ENCODE measurements at regions not wholly inside any gene's neighbourhood (a gene's known extent, or its start where the extent isn't known, plus 50 kb on each side); places are given as distances from the start of the nearest gene placed in this dataset.

DNA sequence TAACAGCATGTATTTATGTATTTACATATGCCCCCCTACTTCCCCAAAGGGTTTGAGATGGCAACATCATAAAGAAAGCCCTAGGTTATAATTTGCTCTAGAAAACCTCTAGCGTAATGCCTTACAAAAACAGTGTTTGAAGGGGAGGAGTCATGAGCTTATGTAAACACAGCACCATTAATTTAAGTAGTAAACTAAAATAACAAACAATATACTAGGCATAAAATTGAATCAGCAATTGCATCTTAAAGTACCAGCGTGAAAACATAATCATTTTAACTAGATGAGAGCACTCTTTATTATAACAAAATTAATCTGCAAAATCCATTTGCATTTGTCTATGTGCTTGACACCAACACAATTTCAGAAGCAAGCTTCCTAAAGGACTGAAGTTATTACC lies 507.2 kb upstream of the NRP1 start:
- TF ChIP-seq, protein P1, sequence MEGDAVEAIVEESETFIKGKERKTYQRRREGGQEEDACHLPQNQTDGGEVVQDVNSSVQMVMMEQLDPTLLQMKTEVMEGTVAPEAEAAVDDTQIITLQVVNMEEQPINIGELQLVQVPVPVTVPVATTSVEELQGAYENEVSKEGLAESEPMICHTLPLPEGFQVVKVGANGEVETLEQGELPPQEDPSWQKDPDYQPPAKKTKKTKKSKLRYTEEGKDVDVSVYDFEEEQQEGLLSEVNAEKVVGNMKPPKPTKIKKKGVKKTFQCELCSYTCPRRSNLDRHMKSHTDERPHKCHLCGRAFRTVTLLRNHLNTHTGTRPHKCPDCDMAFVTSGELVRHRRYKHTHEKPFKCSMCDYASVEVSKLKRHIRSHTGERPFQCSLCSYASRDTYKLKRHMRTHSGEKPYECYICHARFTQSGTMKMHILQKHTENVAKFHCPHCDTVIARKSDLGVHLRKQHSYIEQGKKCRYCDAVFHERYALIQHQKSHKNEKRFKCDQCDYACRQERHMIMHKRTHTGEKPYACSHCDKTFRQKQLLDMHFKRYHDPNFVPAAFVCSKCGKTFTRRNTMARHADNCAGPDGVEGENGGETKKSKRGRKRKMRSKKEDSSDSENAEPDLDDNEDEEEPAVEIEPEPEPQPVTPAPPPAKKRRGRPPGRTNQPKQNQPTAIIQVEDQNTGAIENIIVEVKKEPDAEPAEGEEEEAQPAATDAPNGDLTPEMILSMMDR (IDR thresholded peaks at IDR 0.05; ENCODE audit: borderline replicate concordance) = no peak
- Histone ChIP-seq H3K36me3 (no peaks in the 10 kb centered on the region), H3K27me3 (ENCODE audit: low read depth) (no peaks in the 10 kb centered on the region), H3K4me3 (no peak overlapping the region), H3K4me1 (no peaks in the 10 kb centered on the region), H3K27ac (replicated peaks) (no peak overlapping the region), H3K9me3 (replicated peaks) (peaks cover 9% of the 10 kb centered on the region)
- DNase-seq = no peak
- intact Hi-C loops (cut with micrococcal nuclease) = no loop called here

DNA sequence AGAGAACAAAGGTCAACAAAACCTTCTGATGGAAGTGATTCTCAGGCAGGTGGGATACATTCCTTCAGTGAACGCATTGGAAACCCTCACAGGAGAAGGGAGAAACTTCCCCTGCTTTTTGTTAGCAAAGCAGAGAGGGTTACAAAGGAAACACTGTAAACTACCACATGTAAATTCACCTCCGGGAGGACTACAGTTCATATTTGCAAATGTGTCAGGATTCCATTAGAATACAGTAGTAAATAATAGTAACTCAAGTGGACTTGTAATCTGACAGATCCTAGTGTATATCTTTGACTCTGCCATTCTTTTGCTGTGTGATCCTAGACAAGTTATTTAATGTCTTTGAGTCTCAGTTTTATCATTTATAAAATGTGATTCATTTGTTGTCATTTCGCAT lies 504.3 kb upstream of the NRP1 start:
- TF ChIP-seq, protein P1 (IDR thresholded peaks at IDR 0.05; ENCODE audit: borderline replicate concordance) = no peak
- intact Hi-C loops (cut with micrococcal nuclease) = no loop called here

DNA sequence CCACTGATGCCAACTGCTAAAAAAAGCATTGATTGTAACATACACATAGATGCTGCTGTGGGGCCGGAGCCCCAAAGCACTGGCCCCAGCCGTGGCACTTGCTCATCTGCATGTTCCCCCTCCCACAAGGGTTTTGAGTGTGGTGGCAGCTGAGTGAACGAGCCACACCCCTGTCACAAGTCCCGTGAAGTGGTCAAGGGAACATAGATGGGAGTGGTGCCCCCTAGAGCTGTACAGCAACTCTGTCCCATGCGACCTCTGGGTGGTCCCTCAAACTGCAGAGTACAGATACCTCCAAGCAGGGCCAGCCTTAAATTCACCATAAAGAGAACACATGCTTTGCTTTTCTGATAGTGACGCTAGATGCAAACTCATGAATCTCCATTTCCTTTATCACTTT lies 503.3 kb upstream of the NRP1 start:
- Histone ChIP-seq H3K27me3 (ENCODE audit: low read depth) (no peaks in the 10 kb centered on the region), H3K36me3 (no peaks in the 10 kb centered on the region), H3K9me3 (replicated peaks) (no peaks in the 10 kb centered on the region), H3K27ac (replicated peaks) (no peak overlapping the region), H3K4me3 (no peak overlapping the region), H3K4me1 (peaks cover 3% of the 10 kb centered on the region)
- no peak for DNase-seq
- intact Hi-C loops (cut with micrococcal nuclease) = no loop called here
- TF ChIP-seq, protein P1 (IDR thresholded peaks at IDR 0.05; ENCODE audit: borderline replicate concordance) = no peak

More for the DNA sequence above, 504.3 kb upstream of the NRP1 start:
- DNase-seq = no peak
- no peak overlapping the region for H3K27ac ChIP-seq (replicated peaks)
- no peaks in the 10 kb centered on the region for H3K27me3 ChIP-seq (ENCODE audit: low read depth)
- H3K9me3 ChIP-seq (replicated peaks) = no peaks in the 10 kb centered on the region
- peaks cover 3% of the 10 kb centered on the region for H3K4me1 ChIP-seq
- H3K36me3 ChIP-seq = no peaks in the 10 kb centered on the region
- H3K4me3 ChIP-seq = no peak overlapping the region

DNA sequence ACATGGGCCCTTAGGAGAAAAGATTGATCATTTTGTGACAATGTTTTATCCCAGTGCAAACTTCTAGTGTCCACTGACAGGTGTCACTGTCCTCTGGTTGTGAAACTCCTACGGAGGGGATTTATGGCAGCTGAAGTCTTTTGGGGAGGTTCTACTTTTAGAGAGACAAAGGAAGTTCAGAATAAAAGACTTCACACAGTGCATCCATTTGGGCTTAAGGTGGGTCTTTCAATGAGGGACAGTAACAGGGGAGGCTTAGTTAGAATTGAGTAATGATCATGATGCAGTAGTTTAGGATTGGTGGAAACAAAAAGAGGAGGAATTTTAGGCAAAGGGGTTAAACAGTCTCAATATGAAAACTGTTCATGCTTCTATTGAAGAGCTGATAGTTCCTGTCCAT lies 501.1 kb upstream of the NRP1 start:
- TF ChIP-seq, protein P1 (IDR thresholded peaks at IDR 0.05; ENCODE audit: borderline replicate concordance) = no peak
- no peak for DNase-seq
- Histone ChIP-seq H3K27ac (replicated peaks) (no peak overlapping the region), H3K4me3 (no peak overlapping the region), H3K36me3 (no peaks in the 10 kb centered on the region), H3K9me3 (replicated peaks) (no peaks in the 10 kb centered on the region), H3K4me1 (peaks cover 3% of the 10 kb centered on the region), H3K27me3 (ENCODE audit: low read depth) (no peaks in the 10 kb centered on the region)
- intact Hi-C loops (cut with micrococcal nuclease) = no loop called here

DNA sequence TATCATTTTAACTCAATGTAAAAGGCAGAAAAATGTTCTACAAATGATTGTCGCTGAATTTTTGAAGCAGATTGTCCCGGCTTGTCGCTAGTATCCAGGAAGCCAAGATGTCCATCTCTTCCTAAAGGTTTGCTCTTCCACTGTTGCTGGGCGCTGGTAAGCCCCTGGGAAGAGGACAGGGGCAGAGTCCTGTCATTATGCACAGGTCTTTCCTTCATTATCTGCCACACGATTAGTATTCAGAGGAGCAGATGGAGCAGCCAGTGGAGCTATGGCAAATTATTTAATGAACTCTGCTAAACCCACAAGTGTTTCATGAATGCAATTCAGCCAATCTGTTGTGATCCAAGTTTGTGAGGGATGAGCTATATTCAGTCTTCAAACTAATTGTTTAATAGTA lies 499.1 kb upstream of the NRP1 start:
- no peak for DNase-seq
- Histone ChIP-seq H3K9me3 (replicated peaks) (no peaks in the 10 kb centered on the region), H3K36me3 (no peaks in the 10 kb centered on the region), H3K4me1 (peaks cover 3% of the 10 kb centered on the region), H3K27ac (replicated peaks) (no peak overlapping the region), H3K27me3 (ENCODE audit: low read depth) (no peaks in the 10 kb centered on the region), H3K4me3 (no peak overlapping the region)
- intact Hi-C loops (cut with micrococcal nuclease) = no loop called here
- TF ChIP-seq, protein P1 (IDR thresholded peaks at IDR 0.05; ENCODE audit: borderline replicate concordance) = no peak

Measured in left ventricle myocardium inferior (tissue), 1 donor.